MM.1S (cell line): ENCODE measurements at regions not wholly inside any gene's neighbourhood (a gene's known extent, or its start where the extent isn't known, plus 50 kb on each side); places are given as distances from the start of the nearest gene placed in this dataset.
"Not testable (repeated sequence)": the region's sequence is repeated elsewhere in the genome, so short reads cannot be mapped to it uniquely, and the experiment has no call there.

Source experiments
- DNase-seq: peaks from one replicate; pipeline ENCODE4 v3.0.0-alpha.2; 2015
- H2AFZ ChIP-seq: fragments of 300-600 bp; sonication (generic); 2 replicates; pipeline ENCODE4 v1.6.0; 2016; ENCODE audit warnings: antibody characterized with exemption, low read length
- H3F3A ChIP-seq: fragments of 300-600 bp; sonication (generic); 2 replicates; pipeline ENCODE4 v1.6.1; 2016; ENCODE audit warnings: mild to moderate bottlenecking, antibody characterized with exemption, low read length, moderate library complexity, mixed read lengths; ENCODE audit not compliant: insufficient read depth
- H3K27ac ChIP-seq: fragments of 300-600 bp; sonication (generic); 2 replicates; pipeline ENCODE4 v1.5.1; 2016; ENCODE audit warnings: mild to moderate bottlenecking, low read length
- H3K27me3 ChIP-seq: fragments of 300-600 bp; sonication (generic); replicated peaks from 2 replicates; pipeline ENCODE4 v1.6.0; 2016; ENCODE audit warnings: low read length; ENCODE audit not compliant: insufficient read depth
- H3K36me3 ChIP-seq: fragments of 300-600 bp; sonication (generic); replicated peaks from 2 replicates; pipeline ENCODE4 v1.6.1; 2016; ENCODE audit warnings: mild to moderate bottlenecking, low read length, mixed read lengths; ENCODE audit not compliant: insufficient read depth
- H3K4me1 ChIP-seq: fragments of 300-600 bp; sonication (generic); 2 replicates; pipeline ENCODE4 v1.6.1; 2016; ENCODE audit warnings: low read length, mixed read lengths
- H3K4me2 ChIP-seq: fragments of 300-600 bp; sonication (generic); 2 replicates; pipeline ENCODE4 v1.6.0; 2016; ENCODE audit warnings: low read depth, low read length
- H3K4me3 ChIP-seq: fragments of 300-600 bp; sonication (generic); 2 replicates; pipeline ENCODE4 v1.5.1; 2016; ENCODE audit warnings: low read length, mixed read lengths
- H3K79me2 ChIP-seq: fragments of 300-600 bp; sonication (generic); 2 replicates; pipeline ENCODE4 v1.6.1; 2016; ENCODE audit warnings: mixed run types, low read length, mixed read lengths
- H3K9ac ChIP-seq: fragments of 300-600 bp; sonication (generic); 2 replicates; pipeline ENCODE4 v1.6.1; 2016; ENCODE audit warnings: low read length, mixed read lengths
- H3K9me2 ChIP-seq: fragments of 300-600 bp; sonication (generic); replicated peaks from 2 replicates; pipeline ENCODE4 v1.6.1; 2016; ENCODE audit warnings: mild to moderate bottlenecking, low read length, mixed read lengths; ENCODE audit not compliant: insufficient read depth
- H3K9me3 ChIP-seq: fragments of 300-600 bp; sonication (generic); replicated peaks from 2 replicates; pipeline ENCODE4 v1.6.1; 2016; ENCODE audit warnings: mild to moderate bottlenecking, low read length, mixed read lengths; ENCODE audit not compliant: insufficient read depth
- H4K20me1 ChIP-seq: fragments of 300-600 bp; sonication (generic); 2 replicates; pipeline ENCODE4 v1.6.1; 2016; ENCODE audit warnings: mild to moderate bottlenecking, low read length, moderate library complexity, mixed read lengths; ENCODE audit not compliant: insufficient read depth
- CTCF ChIP-seq: fragments of 300-600 bp; sonication (generic); IDR thresholded peaks from 2 replicates; pipeline ENCODE4 v1.5.1; 2016; ENCODE audit warnings: antibody characterized with exemption, low read length, mixed read lengths
- EZH2 ChIP-seq: fragments of 300-600 bp; sonication (generic); optimal IDR thresholded peaks from 2 replicates; pipeline ENCODE3; 2017; ENCODE audit warnings: low read depth, mild to moderate bottlenecking, antibody characterized with exemption, low read length, mixed read lengths
- EZH2phosphoT487 ChIP-seq: fragments of 300-600 bp; sonication (generic); IDR thresholded peaks from 2 replicates; pipeline ENCODE4 v1.6.1; 2018; ENCODE audit warnings: antibody characterized with exemption, low read length

- no peaks in the 10 kb centered on the region for H3K27me3 ChIP-seq
- H3K36me3 ChIP-seq = no peaks in the 10 kb centered on the region
- H3K9me3 ChIP-seq = no peaks in the 10 kb centered on the region
- H3F3A ChIP-seq = no peaks in the 10 kb centered on the region
- TF ChIP-seq EZH2phosphoT487 (no peak), CTCF (no peak), EZH2 (no peak)
- H3K4me3 ChIP-seq = no peak overlapping the region
- no peak overlapping the region for H3K27ac ChIP-seq
- H3K4me1 ChIP-seq = no peaks in the 10 kb centered on the region
- no peaks in the 10 kb centered on the region for H3K79me2 ChIP-seq
- H4K20me1 ChIP-seq = no peaks in the 10 kb centered on the region
- no peaks in the 10 kb centered on the region for H3K9me2 ChIP-seq
- no peak for DNase-seq
- H3K9ac ChIP-seq = no peak overlapping the region
- H2AFZ ChIP-seq = no peak overlapping the region
- no peak overlapping the region for H3K4me2 ChIP-seq
Measured at GRCh38 chr12:11497995-11498394, 102.6 kb upstream of the PRB2 start.

- TF ChIP-seq CTCF = peak; percentile 38
- H3K27ac ChIP-seq, DNase-seq: not testable (repeated sequence)
Measured at GRCh38 chr12:11498574-11498973, 103.2 kb upstream of the PRB2 start.

DNA sequence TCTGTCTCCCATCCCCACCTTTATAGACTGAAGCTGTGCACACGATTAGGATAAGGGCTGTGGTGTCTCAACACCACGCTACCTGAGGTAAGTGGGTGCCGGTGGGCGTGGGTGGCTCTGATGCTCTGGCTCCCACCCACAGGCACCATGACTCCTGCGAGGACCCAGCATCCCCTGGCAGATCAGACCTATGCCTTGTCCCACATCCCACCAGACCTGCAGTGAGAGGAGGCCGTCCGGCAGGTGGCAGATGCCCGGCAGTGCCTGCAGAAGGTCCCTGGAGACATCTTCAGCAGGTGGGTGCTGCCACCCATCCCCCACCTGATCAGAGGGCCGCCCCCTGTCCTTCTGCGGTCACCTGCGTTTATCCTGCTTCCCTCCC, 104.4 kb upstream of the PRB2 start:
- no peaks in the 10 kb centered on the region for H3F3A ChIP-seq
- H3K4me2 ChIP-seq = no peak overlapping the region
- H3K4me1 ChIP-seq = no peaks in the 10 kb centered on the region
- no peaks in the 10 kb centered on the region for H4K20me1 ChIP-seq
- H3K9me3 ChIP-seq = no peaks in the 10 kb centered on the region
- H3K27me3 ChIP-seq = no peaks in the 10 kb centered on the region
- no peak for DNase-seq
- no peak overlapping the region for H2AFZ ChIP-seq
- TF ChIP-seq EZH2 (no peak), EZH2phosphoT487 (no peak), CTCF (no peak)
- no peaks in the 10 kb centered on the region for H3K9me2 ChIP-seq
- H3K79me2 ChIP-seq = no peaks in the 10 kb centered on the region
- no peak overlapping the region for H3K27ac ChIP-seq
- H3K9ac ChIP-seq = no peak overlapping the region
- H3K36me3 ChIP-seq = no peaks in the 10 kb centered on the region
- no peak overlapping the region for H3K4me3 ChIP-seq

More at GRCh38 chr12:11498574-11498973, 103.2 kb upstream of the PRB2 start:
- H3F3A ChIP-seq, H3K27me3 ChIP-seq, H3K36me3 ChIP-seq, H2AFZ ChIP-seq, H3K4me3 ChIP-seq, H3K9me2 ChIP-seq, H3K4me2 ChIP-seq, H3K79me2 ChIP-seq, H3K9ac ChIP-seq, H3K4me1 ChIP-seq, H3K9me3 ChIP-seq, H4K20me1 ChIP-seq: not testable (repeated sequence)
